ENCODE measurements at regions not wholly inside any gene's neighbourhood (a gene's known extent, or its start where the extent isn't known, plus 50 kb on each side); places are given as distances from the start of the nearest gene placed in this dataset.

DNA sequence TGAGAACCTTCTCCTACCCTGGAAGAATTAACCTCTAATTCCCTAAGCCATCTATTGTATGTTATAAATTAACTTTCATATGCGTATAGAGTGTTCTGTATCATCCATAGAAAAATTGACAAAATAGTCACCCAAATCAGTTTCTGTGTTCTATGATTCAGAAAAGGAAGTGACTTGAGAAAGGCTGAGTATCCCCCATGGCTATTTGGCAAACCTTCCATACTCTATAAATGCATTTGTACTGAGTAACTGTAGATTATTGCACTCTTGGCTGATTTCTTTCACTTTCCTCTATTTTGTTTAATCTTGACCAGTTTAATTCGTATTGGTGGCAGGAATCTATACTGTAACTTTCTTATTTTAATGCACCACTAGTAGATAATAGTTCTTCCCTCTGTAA, 182.2 kb downstream of the HTR7 start:
- H3F3A ChIP-seq (ENCODE audit: insufficient read depth) = no peaks in the 10 kb centered on the region
- H3K9me3 ChIP-seq (ENCODE audit: insufficient read depth, low read length) = no peaks in the 10 kb centered on the region
- no peak overlapping the region for H3K4me3 ChIP-seq (ENCODE audit: insufficient read depth, low read length, poor library complexity, severe bottlenecking)
- H2AFZ ChIP-seq (ENCODE audit: low read depth, low read length, severe bottlenecking) = no peak overlapping the region
- TF ChIP-seq, protein P1, sequence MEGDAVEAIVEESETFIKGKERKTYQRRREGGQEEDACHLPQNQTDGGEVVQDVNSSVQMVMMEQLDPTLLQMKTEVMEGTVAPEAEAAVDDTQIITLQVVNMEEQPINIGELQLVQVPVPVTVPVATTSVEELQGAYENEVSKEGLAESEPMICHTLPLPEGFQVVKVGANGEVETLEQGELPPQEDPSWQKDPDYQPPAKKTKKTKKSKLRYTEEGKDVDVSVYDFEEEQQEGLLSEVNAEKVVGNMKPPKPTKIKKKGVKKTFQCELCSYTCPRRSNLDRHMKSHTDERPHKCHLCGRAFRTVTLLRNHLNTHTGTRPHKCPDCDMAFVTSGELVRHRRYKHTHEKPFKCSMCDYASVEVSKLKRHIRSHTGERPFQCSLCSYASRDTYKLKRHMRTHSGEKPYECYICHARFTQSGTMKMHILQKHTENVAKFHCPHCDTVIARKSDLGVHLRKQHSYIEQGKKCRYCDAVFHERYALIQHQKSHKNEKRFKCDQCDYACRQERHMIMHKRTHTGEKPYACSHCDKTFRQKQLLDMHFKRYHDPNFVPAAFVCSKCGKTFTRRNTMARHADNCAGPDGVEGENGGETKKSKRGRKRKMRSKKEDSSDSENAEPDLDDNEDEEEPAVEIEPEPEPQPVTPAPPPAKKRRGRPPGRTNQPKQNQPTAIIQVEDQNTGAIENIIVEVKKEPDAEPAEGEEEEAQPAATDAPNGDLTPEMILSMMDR (IDR thresholded peaks at IDR 0.05; ENCODE audit: insufficient read depth, low read length, poor library complexity, severe bottlenecking) = no peak
- no peak for TF ChIP-seq EZH2phosphoT487 (conservative IDR thresholded peaks at IDR 0.05; ENCODE audit: low read length)
- H3K9ac ChIP-seq (ENCODE audit: low read length) = no peak overlapping the region
- H3K36me3 ChIP-seq (ENCODE audit: low read length) = no peaks in the 10 kb centered on the region
- H3K79me2 ChIP-seq (ENCODE audit: insufficient read depth, low read length) = no peaks in the 10 kb centered on the region
- no peaks in the 10 kb centered on the region for H3K27me3 ChIP-seq (ENCODE audit: low read length)
- no peak overlapping the region for H3K27ac ChIP-seq (ENCODE audit: low read depth, low read length)
- H3K9me2 ChIP-seq (replicated peaks; ENCODE audit: insufficient read depth, low read length) = no peaks in the 10 kb centered on the region
- H4K20me1 ChIP-seq (ENCODE audit: low read depth, low read length) = no peaks in the 10 kb centered on the region
- H3K4me2 ChIP-seq (ENCODE audit: low read depth, low read length, poor library complexity, severe bottlenecking) = no peak overlapping the region

All from SU-DHL-6 (cell line).